ENCODE measurements at regions not wholly inside any gene's neighbourhood (a gene's known extent, or its start where the extent isn't known, plus 50 kb on each side); places are given as distances from the start of the nearest gene placed in this dataset.

- Mint-ChIP-seq H3K27ac (ENCODE audit: unreplicated experiment) (no peak overlapping the region), H3K9me3 (ENCODE audit: low read depth) (peaks cover 10% of the 10 kb centered on the region), H3K27me3 (ENCODE audit: low read depth) (no peaks in the 10 kb centered on the region), H3K4me3 (ENCODE audit: unreplicated experiment) (no peak overlapping the region), H3K4me1 (ENCODE audit: low read depth) (peaks cover 6% of the 10 kb centered on the region), H3K36me3 (ENCODE audit: low read depth) (peaks cover 6% of the 10 kb centered on the region)
- no peak for TF ChIP-seq CTCF (IDR thresholded peaks at IDR 0.05)
- no peak for DNase-seq (ENCODE audit: low spot score)
Observed at GRCh38 chr5:92580814-92581213, 1000.2 kb downstream of the NR2F1-AS1 start.

DNA sequence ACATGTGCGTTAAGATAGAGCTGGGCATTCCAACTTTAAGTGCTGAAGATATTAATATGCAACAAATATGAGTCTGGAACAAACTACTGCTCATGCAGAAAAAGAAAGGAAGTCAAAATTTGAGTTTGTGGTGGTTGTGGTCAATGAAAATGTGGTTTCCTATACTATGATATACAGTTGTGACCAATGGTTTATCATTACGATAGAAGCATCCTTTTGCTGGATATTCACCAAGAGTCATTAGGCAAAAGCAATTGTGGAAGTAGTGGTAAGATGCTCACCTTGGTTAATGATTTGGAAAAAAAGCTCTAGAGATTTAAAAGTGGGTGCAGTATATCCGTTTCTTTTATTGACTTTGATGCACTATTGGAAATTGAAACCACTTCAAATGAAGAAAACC is 1007.0 kb downstream of the NR2F1-AS1 start:
- no peak overlapping the region for H3K27ac Mint-ChIP-seq (ENCODE audit: unreplicated experiment)

DNA sequence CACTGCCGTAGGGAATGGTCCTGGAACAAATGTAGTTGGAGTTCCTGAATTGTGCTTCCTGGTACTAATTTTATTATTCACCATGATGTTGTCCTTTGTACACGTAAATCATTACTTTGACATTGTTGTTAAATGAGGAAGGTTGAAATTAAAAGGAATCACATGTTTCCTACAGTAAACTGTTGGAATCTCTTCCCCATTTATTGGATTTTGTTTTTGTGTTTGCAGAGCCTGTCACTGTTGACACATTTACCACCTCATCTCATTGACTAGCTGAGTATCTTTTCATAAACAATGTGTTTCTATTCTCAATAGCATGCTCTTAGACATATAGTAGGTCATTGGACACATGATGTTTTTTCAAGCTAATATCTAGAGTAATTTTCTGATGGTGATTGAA is 1012.5 kb downstream of the NR2F1-AS1 start:
- Mint-ChIP-seq H3K36me3 (ENCODE audit: low read depth) (no peaks in the 10 kb centered on the region), H3K27me3 (ENCODE audit: low read depth) (no peaks in the 10 kb centered on the region), H3K4me1 (ENCODE audit: low read depth) (peaks cover 34% of the 10 kb centered on the region), H3K9me3 (ENCODE audit: low read depth) (peaks cover 2% of the 10 kb centered on the region), H3K4me3 (ENCODE audit: unreplicated experiment) (no peak overlapping the region), H3K27ac (ENCODE audit: unreplicated experiment) (no peak overlapping the region)
- no peak for TF ChIP-seq CTCF (IDR thresholded peaks at IDR 0.05)
- no peak for DNase-seq (ENCODE audit: low spot score)

More for the DNA sequence above, 1007.0 kb downstream of the NR2F1-AS1 start:
- TF ChIP-seq CTCF (IDR thresholded peaks at IDR 0.05) = no peak
- no peak for DNase-seq (ENCODE audit: low spot score)
- Mint-ChIP-seq H3K27me3 (ENCODE audit: low read depth) (no peaks in the 10 kb centered on the region), H3K9me3 (ENCODE audit: low read depth) (peaks cover 5% of the 10 kb centered on the region), H3K4me3 (ENCODE audit: unreplicated experiment) (no peak overlapping the region), H3K36me3 (ENCODE audit: low read depth) (no peaks in the 10 kb centered on the region), H3K4me1 (ENCODE audit: low read depth) (no peaks in the 10 kb centered on the region)

- DNase-seq (ENCODE audit: low spot score) = no peak
- TF ChIP-seq CTCF (IDR thresholded peaks at IDR 0.05) = no peak
- Mint-ChIP-seq H3K27ac (ENCODE audit: unreplicated experiment) (no peak overlapping the region), H3K36me3 (ENCODE audit: low read depth) (no peaks in the 10 kb centered on the region), H3K4me1 (ENCODE audit: low read depth) (peaks cover 34% of the 10 kb centered on the region), H3K4me3 (ENCODE audit: unreplicated experiment) (no peak overlapping the region), H3K27me3 (ENCODE audit: low read depth) (no peaks in the 10 kb centered on the region), H3K9me3 (ENCODE audit: low read depth) (peaks cover 2% of the 10 kb centered on the region)
Observed at GRCh38 chr5:92567831-92568450, 1013.1 kb downstream of the NR2F1-AS1 start.

DNA sequence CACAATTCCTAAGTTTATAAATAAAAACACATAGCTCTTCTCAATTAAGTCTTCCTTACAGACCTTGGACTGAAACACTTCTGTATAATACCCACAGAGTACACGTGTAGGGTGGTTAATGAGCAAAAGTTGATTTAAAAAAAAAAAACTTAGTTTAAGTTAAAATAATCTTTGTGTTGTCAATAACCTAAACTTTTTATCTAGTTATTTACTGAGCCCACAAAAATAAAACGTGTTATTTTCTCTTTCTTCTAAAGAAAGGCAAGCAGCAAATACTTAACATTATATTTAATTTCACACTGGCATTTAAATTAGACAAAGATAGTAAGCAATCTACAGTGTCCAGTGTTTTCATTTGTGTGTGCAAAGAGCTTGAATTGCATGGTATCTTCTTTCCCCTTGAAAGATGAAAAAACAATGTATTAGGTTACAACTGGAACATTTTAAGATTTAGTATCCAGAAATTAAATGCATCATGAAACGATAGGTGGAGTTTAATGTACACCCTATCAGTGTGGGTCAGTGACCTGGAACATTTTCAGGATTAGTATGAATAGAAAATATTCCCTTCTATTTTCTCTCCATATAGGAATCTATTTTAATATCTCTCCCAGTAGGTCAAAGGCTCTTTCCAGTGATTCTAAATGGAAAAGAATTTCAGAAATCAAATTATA is 1014.8 kb downstream of the NR2F1-AS1 start:
- Mint-ChIP-seq H3K4me3 (ENCODE audit: unreplicated experiment) (no peak overlapping the region), H3K27me3 (ENCODE audit: low read depth) (no peaks in the 10 kb centered on the region), H3K27ac (ENCODE audit: unreplicated experiment) (no peak overlapping the region), H3K9me3 (ENCODE audit: low read depth) (no peaks in the 10 kb centered on the region), H3K36me3 (ENCODE audit: low read depth) (no peaks in the 10 kb centered on the region), H3K4me1 (ENCODE audit: low read depth) (peaks cover 50% of the 10 kb centered on the region)
- TF ChIP-seq CTCF (IDR thresholded peaks at IDR 0.05) = no peak
- no peak for DNase-seq (ENCODE audit: low spot score)
